Parathyroid adenoma (tissue), 2 donors: ENCODE measurements at regions not wholly inside any gene's neighbourhood (a gene's known extent, or its start where the extent isn't known, plus 50 kb on each side); places are given as distances from the start of the nearest gene placed in this dataset.

Experiments used
- H2AFZ ChIP-seq: fragments of 300-600 bp; sonication (generic); one replicate; pipeline ENCODE4 v1.7.0; 2017; ENCODE audit warnings: antibody characterized with exemption, mild to moderate bottlenecking
- H3K27ac ChIP-seq: fragments of 300-600 bp; sonication (generic); one replicate; pipeline ENCODE4 v1.7.0; 2017
- H3K27me3 ChIP-seq: fragments of 300-600 bp; sonication (generic); one replicate; pipeline ENCODE4 v1.7.0; 2017; ENCODE audit warnings: low read length; ENCODE audit not compliant: control insufficient read depth, insufficient read depth
- H3K36me3 ChIP-seq: fragments of 300-600 bp; sonication (generic); one replicate; pipeline ENCODE4 v1.7.0; 2017; ENCODE audit warnings: low read length; ENCODE audit not compliant: control insufficient read depth, insufficient read depth
- H3K4me1 ChIP-seq: fragments of 300-600 bp; sonication (generic); one replicate; pipeline ENCODE4 v1.7.0; 2017; ENCODE audit warnings: control low read depth
- H3K4me2 ChIP-seq: fragments of 300-600 bp; sonication (generic); one replicate; pipeline ENCODE4 v1.7.0; 2017; ENCODE audit warnings: low read length
- H3K4me3 ChIP-seq: fragments of 300-600 bp; sonication (generic); one replicate; pipeline ENCODE4 v1.7.0; 2017; ENCODE audit warnings: low read depth, low read length
- H3K79me2 ChIP-seq: fragments of 300-600 bp; sonication (generic); one replicate; pipeline ENCODE4 v1.7.0; 2017; ENCODE audit warnings: control low read depth
- H3K9ac ChIP-seq: fragments of 300-600 bp; sonication (generic); one replicate; pipeline ENCODE4 v1.7.0; 2017; ENCODE audit warnings: mild to moderate bottlenecking
- H3K9me3 ChIP-seq: fragments of 300-600 bp; sonication (generic); one replicate; pipeline ENCODE4 v1.7.0; 2017; ENCODE audit warnings: low read length; ENCODE audit not compliant: control insufficient read depth
- CTCF ChIP-seq: fragments of 300-600 bp; sonication (generic); IDR thresholded peaks from one replicate; pipeline ENCODE4 v1.7.0; 2017; ENCODE audit warnings: antibody characterized with exemption, mild to moderate bottlenecking
- donor health status: primary hyperparathyroidism.

- Histone ChIP-seq H3K79me2 (no peaks in the 10 kb centered on the region), H2AFZ (no peak overlapping the region), H3K27me3 (no peaks in the 10 kb centered on the region), H3K4me3 (no peak overlapping the region), H3K27ac (no peak overlapping the region), H3K9ac (no peak overlapping the region), H3K9me3 (no peaks in the 10 kb centered on the region), H3K4me1 (no peaks in the 10 kb centered on the region), H3K36me3 (no peaks in the 10 kb centered on the region), H3K4me2 (no peak overlapping the region)
- no peak for TF ChIP-seq CTCF
Measured at GRCh38 chrX:20472148-20472547, 205.4 kb upstream of the RPS6KA3 start.

- H3K9ac ChIP-seq: no peak overlapping the region
- TF ChIP-seq CTCF: no peak
Measured at GRCh38 chrX:20471483-20471882, 204.8 kb upstream of the RPS6KA3 start.

GRCh38 chrX:20463296-20464075 is 196.8 kb upstream of the RPS6KA3 start:
- no peak for TF ChIP-seq CTCF
- H3K4me1 ChIP-seq: no peaks in the 10 kb centered on the region
- H2AFZ ChIP-seq: no peak overlapping the region
- no peaks in the 10 kb centered on the region for H3K9me3 ChIP-seq
- H3K27ac ChIP-seq: no peak overlapping the region
- no peaks in the 10 kb centered on the region for H3K27me3 ChIP-seq
- H3K4me2 ChIP-seq: no peak overlapping the region
- H3K9ac ChIP-seq: no peak overlapping the region
- no peaks in the 10 kb centered on the region for H3K36me3 ChIP-seq
- H3K4me3 ChIP-seq: no peak overlapping the region
- H3K79me2 ChIP-seq: no peaks in the 10 kb centered on the region

More at GRCh38 chrX:20471483-20471882, 204.8 kb upstream of the RPS6KA3 start:
- Histone ChIP-seq H3K27me3 (no peaks in the 10 kb centered on the region), H3K4me1 (no peaks in the 10 kb centered on the region), H3K79me2 (no peaks in the 10 kb centered on the region), H3K9me3 (no peaks in the 10 kb centered on the region), H2AFZ (no peak overlapping the region), H3K27ac (no peak overlapping the region), H3K4me2 (no peak overlapping the region), H3K4me3 (no peak overlapping the region), H3K36me3 (no peaks in the 10 kb centered on the region)

- H3K79me2 ChIP-seq: no peaks in the 10 kb centered on the region
- H3K9me3 ChIP-seq: no peaks in the 10 kb centered on the region
- H3K9ac ChIP-seq: no peak overlapping the region
- no peak overlapping the region for H3K27ac ChIP-seq
- H3K4me2 ChIP-seq: no peak overlapping the region
- no peaks in the 10 kb centered on the region for H3K36me3 ChIP-seq
- no peak for TF ChIP-seq CTCF
- H3K4me1 ChIP-seq: no peaks in the 10 kb centered on the region
- H3K4me3 ChIP-seq: no peak overlapping the region
- H2AFZ ChIP-seq: no peak overlapping the region
- no peaks in the 10 kb centered on the region for H3K27me3 ChIP-seq
Measured at GRCh38 chrX:20461576-20461975, 194.9 kb upstream of the RPS6KA3 start.

GRCh38 chrX:20461002-20461401 is 194.3 kb upstream of the RPS6KA3 start:
- Histone ChIP-seq H3K9me3 (no peaks in the 10 kb centered on the region), H3K9ac (no peak overlapping the region), H3K4me2 (no peak overlapping the region), H3K27ac (no peak overlapping the region), H2AFZ (no peak overlapping the region), H3K4me1 (no peaks in the 10 kb centered on the region), H3K27me3 (no peaks in the 10 kb centered on the region), H3K36me3 (no peaks in the 10 kb centered on the region), H3K4me3 (no peak overlapping the region), H3K79me2 (no peaks in the 10 kb centered on the region)
- TF ChIP-seq CTCF: no peak
